DOHH2 (cell line): ENCODE measurements at regions not wholly inside any gene's neighbourhood (a gene's known extent, or its start where the extent isn't known, plus 50 kb on each side); places are given as distances from the start of the nearest gene placed in this dataset.
A peak's percentile ranks its signal among the peaks of the same experiment; 100 is the strongest.

ENCODE experiments used
- H3F3A ChIP-seq: fragments of 200-600 bp; sonication (generic), shearing (Covaris generic); 2 replicates; pipeline ENCODE4 v1.6.0; 2016; ENCODE audit warnings: antibody characterized with exemption, mild to moderate bottlenecking; ENCODE audit not compliant: control insufficient read depth, insufficient read depth
- H3K27ac ChIP-seq: fragments of 200-600 bp; sonication (generic); 2 replicates; pipeline ENCODE4 v1.5.1; 2014; ENCODE audit warnings: low read depth, mild to moderate bottlenecking, low read length, moderate library complexity
- H3K27me3 ChIP-seq: fragments of 200-600 bp; sonication (generic); 2 replicates; pipeline ENCODE4 v1.6.1; 2014; ENCODE audit warnings: mild to moderate bottlenecking, low read length, mixed read lengths; ENCODE audit not compliant: control insufficient read depth
- H3K36me3 ChIP-seq: fragments of 200-600 bp; sonication (generic); 2 replicates; pipeline ENCODE4 v1.6.1; 2014; ENCODE audit warnings: mild to moderate bottlenecking, low read length, moderate library complexity, mixed read lengths; ENCODE audit not compliant: control insufficient read depth
- H3K4me1 ChIP-seq: fragments of 200-600 bp; sonication (generic); 2 replicates; pipeline ENCODE4 v1.6.1; 2014; ENCODE audit warnings: mild to moderate bottlenecking, low read length, mixed read lengths; ENCODE audit not compliant: control insufficient read depth
- H3K4me2 ChIP-seq: fragments of 200-600 bp; sonication (generic); 2 replicates; pipeline ENCODE4 v1.6.0; 2014; ENCODE audit warnings: mild to moderate bottlenecking, low read length, moderate library complexity
- H3K4me3 ChIP-seq: fragments of 200-600 bp; sonication (generic); 2 replicates; pipeline ENCODE4 v1.5.1; 2014; ENCODE audit warnings: mild to moderate bottlenecking, low read length, mixed read lengths
- H3K79me2 ChIP-seq: fragments of 200-600 bp; sonication (generic); 2 replicates; pipeline ENCODE4 v1.6.1; 2014; ENCODE audit warnings: mild to moderate bottlenecking, low read length, mixed read lengths; ENCODE audit not compliant: control insufficient read depth
- H3K9me2 ChIP-seq: fragments of 200-600 bp; sonication (generic); replicated peaks from 2 replicates; pipeline ENCODE4 v1.6.1; 2014; ENCODE audit warnings: mild to moderate bottlenecking, low read length, mixed read lengths; ENCODE audit not compliant: control insufficient read depth
- H3K9me3 ChIP-seq: fragments of 200-600 bp; sonication (generic); 2 replicates; pipeline ENCODE4 v1.6.1; 2014; ENCODE audit warnings: antibody characterized with exemption, low read length, mixed read lengths; ENCODE audit not compliant: control insufficient read depth, insufficient read depth
- H4K20me1 ChIP-seq: fragments of 200-600 bp; sonication (generic); 2 replicates; pipeline ENCODE4 v1.6.0; 2014; ENCODE audit warnings: low read depth, mild to moderate bottlenecking, antibody characterized with exemption, low read length, moderate library complexity; ENCODE audit not compliant: control insufficient read depth, insufficient read depth
- CTCF ChIP-seq: fragments of 200-600 bp; sonication (generic); IDR thresholded peaks from one replicate; pipeline ENCODE4 v1.5.1; 2014; ENCODE audit warnings: antibody characterized with exemption, mild to moderate bottlenecking, low read depth, low read length; ENCODE audit not compliant: poor library complexity, severe bottlenecking
- EZH2phosphoT487 ChIP-seq: fragments of 200-600 bp; sonication (generic); IDR thresholded peaks from 2 replicates; pipeline ENCODE4 v1.6.1; 2017; ENCODE audit warnings: borderline replicate concordance, mild to moderate bottlenecking, antibody characterized with exemption, low read length, moderate library complexity, mixed read lengths

GRCh38 chr6:106735136-106735633 lies 105.8 kb downstream of the QRSL1 start:
- H3K27ac ChIP-seq: peak overlapping the region; percentile 73
- peaks cover 84% of the 10 kb centered on the region for H3K4me1 ChIP-seq
- TF ChIP-seq EZH2phosphoT487: no peak
- TF ChIP-seq CTCF: no peak
- no peaks in the 10 kb centered on the region for H3K27me3 ChIP-seq
- H3K4me2 ChIP-seq: peak overlapping the region; percentile 70
- no peaks in the 10 kb centered on the region for H3K9me2 ChIP-seq
- H3F3A ChIP-seq: peaks cover 8% of the 10 kb centered on the region; the same call in 1 of the 2 replicates
- H3K9me3 ChIP-seq: no peaks in the 10 kb centered on the region
- peaks cover 21% of the 10 kb centered on the region for H3K36me3 ChIP-seq
- H3K79me2 ChIP-seq: peaks cover 48% of the 10 kb centered on the region
- peak overlapping the region; percentile 56 for H3K4me3 ChIP-seq
- H4K20me1 ChIP-seq: no peaks in the 10 kb centered on the region

- H4K20me1 ChIP-seq: no peaks in the 10 kb centered on the region
- H3K4me2 ChIP-seq: peak overlapping the region; percentile 66
Measured at GRCh38 chr6:106733386-106733785, 104.0 kb downstream of the QRSL1 start.

GRCh38 chr6:106732376-106732940 lies 103.1 kb downstream of the QRSL1 start:
- Histone ChIP-seq H3K27ac (peak overlapping the region; percentile 88), H3K9me3 (no peaks in the 10 kb centered on the region), H3F3A (peaks cover 14% of the 10 kb centered on the region), H4K20me1 (no peaks in the 10 kb centered on the region), H3K4me3 (peak overlapping the region; percentile 65), H3K27me3 (no peaks in the 10 kb centered on the region), H3K4me1 (peaks cover 95% of the 10 kb centered on the region), H3K4me2 (peak overlapping the region; percentile 66), H3K36me3 (peaks cover 14% of the 10 kb centered on the region), H3K79me2 (peaks cover 49% of the 10 kb centered on the region), H3K9me2 (no peaks in the 10 kb centered on the region)
- no peak for TF ChIP-seq CTCF
- no peak for TF ChIP-seq EZH2phosphoT487

More at GRCh38 chr6:106733386-106733785, 104.0 kb downstream of the QRSL1 start:
- peak overlapping the region; percentile 54 for H3K4me3 ChIP-seq
- H3K4me1 ChIP-seq: peaks cover 90% of the 10 kb centered on the region
- H3K9me3 ChIP-seq: no peaks in the 10 kb centered on the region
- TF ChIP-seq EZH2phosphoT487 (no peak), CTCF (no peak)
- peaks cover 17% of the 10 kb centered on the region for H3K36me3 ChIP-seq
- no peaks in the 10 kb centered on the region for H3K27me3 ChIP-seq
- H3F3A ChIP-seq: peaks cover 14% of the 10 kb centered on the region
- H3K79me2 ChIP-seq: peaks cover 49% of the 10 kb centered on the region
- peak overlapping the region; percentile 88 for H3K27ac ChIP-seq
- no peaks in the 10 kb centered on the region for H3K9me2 ChIP-seq
